Endodermal cell (in vitro differentiated cells): ENCODE measurements at regions not wholly inside any gene's neighbourhood (a gene's known extent, or its start where the extent isn't known, plus 50 kb on each side); places are given as distances from the start of the nearest gene placed in this dataset.

Experiments used
- DNase-seq: peaks from one replicate; pipeline ENCODE4 v3.0.0-alpha.2; 2017
- H3K27ac ChIP-seq: 2 replicates; pipeline ENCODE4 v1.5.1; 2013; ENCODE audit warnings: mild to moderate bottlenecking, low read depth, low read length, moderate library complexity
- H3K27me3 ChIP-seq: 2 replicates; pipeline ENCODE4 v1.6.1; 2013; ENCODE audit warnings: mild to moderate bottlenecking, low read length, moderate library complexity; ENCODE audit not compliant: insufficient read depth, control insufficient read depth, poor library complexity, severe bottlenecking
- H3K36me3 ChIP-seq: 2 replicates; pipeline ENCODE4 v1.7.0; 2013; ENCODE audit warnings: mild to moderate bottlenecking, low read length, moderate library complexity; ENCODE audit not compliant: control insufficient read depth, insufficient read depth
- H3K4me1 ChIP-seq: one replicate; pipeline ENCODE4 v1.7.0; 2013; ENCODE audit warnings: low read length; ENCODE audit not compliant: control insufficient read depth, insufficient read depth
- H3K4me3 ChIP-seq: 2 replicates; pipeline ENCODE4 v1.5.1; 2013; ENCODE audit warnings: mild to moderate bottlenecking, low read length, moderate library complexity
- H3K9ac ChIP-seq: 2 replicates; pipeline ENCODE4 v1.6.1; 2013; ENCODE audit warnings: mild to moderate bottlenecking, low read length, moderate library complexity; ENCODE audit not compliant: poor library complexity, severe bottlenecking; ENCODE audit errors: extremely low read depth
- H3K9me3 ChIP-seq: 2 replicates; pipeline ENCODE4 v1.6.1; 2013; ENCODE audit warnings: mild to moderate bottlenecking, low read length, moderate library complexity; ENCODE audit not compliant: control insufficient read depth
- H3K27ac Mint-ChIP-seq: 2 replicates; pipeline ENCODE4 v1.8.0; 2020; ENCODE audit warnings: mixed read lengths
- H3K27me3 Mint-ChIP-seq: 2 replicates; pipeline ENCODE4 v1.8.0; 2021; ENCODE audit warnings: mild to moderate bottlenecking, mixed read lengths; ENCODE audit not compliant: insufficient read depth
- H3K36me3 Mint-ChIP-seq: 2 replicates; pipeline ENCODE4 v1.8.0; 2020; ENCODE audit warnings: low read depth, mixed read lengths
- H3K4me1 Mint-ChIP-seq: 2 replicates; pipeline ENCODE4 v1.8.0; 2020; ENCODE audit warnings: mixed read lengths
- H3K4me3 Mint-ChIP-seq: 2 replicates; pipeline ENCODE4 v1.8.0; 2020; ENCODE audit warnings: mild to moderate bottlenecking, moderate library complexity, mixed read lengths
- H3K9me3 Mint-ChIP-seq: 2 replicates; pipeline ENCODE4 v1.8.0; 2020; ENCODE audit warnings: mild to moderate bottlenecking, mixed read lengths
- WGBS, 2 experiments: methylation state at CpG; one replicate each; pipeline versions ENCODE4 v1.1.5 to v1.1.7; 2013; ENCODE audit warnings: missing lambda C conversion rate in 2 of 2, mixed read lengths in 1 of 2; ENCODE audit not compliant: insufficient coverage in 1 of 2, insufficient read length in 1 of 2; 5-methylcytosine and 5-hydroxymethylcytosine counted together
- TF ChIP-seq, protein P1 (sequence below): fragments of 200-600 bp; sonication (generic); conservative IDR thresholded peaks from 2 replicates; pipeline ENCODE4 v1.5.0; 2021; ENCODE audit warnings: antibody characterized with exemption, mild to moderate bottlenecking

DNA sequence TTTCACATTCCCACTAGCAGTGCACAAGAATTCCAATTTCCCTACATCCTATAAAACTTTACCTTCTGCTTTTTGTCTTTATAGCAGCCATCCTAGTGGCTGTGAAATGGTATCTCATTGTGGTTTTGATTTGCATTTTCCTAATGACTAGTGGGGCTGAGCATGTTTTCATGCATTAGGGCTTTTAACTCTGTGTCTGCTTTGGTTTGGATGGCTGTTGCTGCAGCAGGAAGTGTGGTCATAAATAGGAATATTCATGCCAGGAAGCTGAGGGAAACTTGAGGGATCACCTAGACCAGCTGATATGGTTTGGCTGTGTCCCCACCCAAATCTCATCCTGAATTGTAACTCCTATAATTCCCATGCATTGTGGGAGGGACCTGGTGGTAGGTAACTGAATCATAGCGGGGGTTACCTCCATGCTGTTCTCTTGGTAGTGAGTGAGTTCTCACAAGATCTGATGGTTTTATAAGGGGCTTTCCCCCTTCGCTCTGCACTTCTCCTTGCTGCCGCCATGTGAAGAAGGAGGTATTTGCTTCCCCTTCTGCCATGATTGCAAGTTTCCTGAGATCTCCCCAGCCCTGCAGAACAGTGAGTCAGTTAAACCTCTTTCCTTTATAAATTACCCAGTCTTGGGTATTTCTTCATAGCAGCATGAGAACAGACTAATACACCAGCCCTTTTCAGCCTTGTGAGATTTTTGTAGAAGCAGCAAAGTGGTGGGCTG is 181.8 kb upstream of the PITRM1 start:
- no peak overlapping the region for H3K27ac Mint-ChIP-seq
- H3K27me3 ChIP-seq, result no peaks in the 10 kb centered on the region
- H3K9ac ChIP-seq, result no peak overlapping the region
- H3K4me3 Mint-ChIP-seq, result no peak overlapping the region
- H3K36me3 ChIP-seq, result no peaks in the 10 kb centered on the region
- no peak overlapping the region for H3K27ac ChIP-seq
- H3K4me1 Mint-ChIP-seq, result no peaks in the 10 kb centered on the region
- DNase-seq, result no peak
- peaks cover 2% of the 10 kb centered on the region for H3K27me3 Mint-ChIP-seq
- H3K9me3 Mint-ChIP-seq, result peaks cover 7% of the 10 kb centered on the region
- no peak overlapping the region for H3K4me3 ChIP-seq
- H3K9me3 ChIP-seq, result no peaks in the 10 kb centered on the region
- no peaks in the 10 kb centered on the region for H3K4me1 ChIP-seq
- 94% methylated on average over 3 of the region's 3 CpGs; no CpG with 5 or more reads in 1 of the 2 experiments for WGBS, 2 experiments
- peaks cover 6% of the 10 kb centered on the region for H3K36me3 Mint-ChIP-seq
- TF ChIP-seq, protein P1, sequence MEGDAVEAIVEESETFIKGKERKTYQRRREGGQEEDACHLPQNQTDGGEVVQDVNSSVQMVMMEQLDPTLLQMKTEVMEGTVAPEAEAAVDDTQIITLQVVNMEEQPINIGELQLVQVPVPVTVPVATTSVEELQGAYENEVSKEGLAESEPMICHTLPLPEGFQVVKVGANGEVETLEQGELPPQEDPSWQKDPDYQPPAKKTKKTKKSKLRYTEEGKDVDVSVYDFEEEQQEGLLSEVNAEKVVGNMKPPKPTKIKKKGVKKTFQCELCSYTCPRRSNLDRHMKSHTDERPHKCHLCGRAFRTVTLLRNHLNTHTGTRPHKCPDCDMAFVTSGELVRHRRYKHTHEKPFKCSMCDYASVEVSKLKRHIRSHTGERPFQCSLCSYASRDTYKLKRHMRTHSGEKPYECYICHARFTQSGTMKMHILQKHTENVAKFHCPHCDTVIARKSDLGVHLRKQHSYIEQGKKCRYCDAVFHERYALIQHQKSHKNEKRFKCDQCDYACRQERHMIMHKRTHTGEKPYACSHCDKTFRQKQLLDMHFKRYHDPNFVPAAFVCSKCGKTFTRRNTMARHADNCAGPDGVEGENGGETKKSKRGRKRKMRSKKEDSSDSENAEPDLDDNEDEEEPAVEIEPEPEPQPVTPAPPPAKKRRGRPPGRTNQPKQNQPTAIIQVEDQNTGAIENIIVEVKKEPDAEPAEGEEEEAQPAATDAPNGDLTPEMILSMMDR, result no peak

DNA sequence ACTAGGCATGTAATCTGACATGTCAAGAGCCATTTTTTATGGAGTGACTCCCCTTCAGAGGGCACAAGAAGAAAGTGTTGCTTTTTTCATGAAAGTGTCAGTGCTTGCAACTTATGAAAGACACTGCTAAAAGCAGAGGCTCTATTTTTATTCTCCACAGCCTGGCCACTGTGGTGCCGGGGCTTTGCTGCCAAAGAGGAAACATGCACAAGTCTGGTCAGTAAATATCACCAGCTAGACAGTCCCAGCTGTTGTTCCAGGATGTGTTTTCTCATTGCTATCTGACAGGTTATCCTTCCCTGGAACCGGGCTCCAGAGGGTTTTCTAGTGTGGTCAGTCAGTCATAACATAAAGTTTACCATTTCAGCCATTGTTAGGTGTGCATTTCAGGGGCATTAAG is 180.7 kb upstream of the PITRM1 start:
- Mint-ChIP-seq H3K27ac (no peak overlapping the region), H3K27me3 (peaks cover under 1% of the 10 kb centered on the region), H3K4me1 (no peaks in the 10 kb centered on the region), H3K36me3 (peaks cover under 1% of the 10 kb centered on the region), H3K9me3 (peaks cover under 1% of the 10 kb centered on the region), H3K4me3 (no peak overlapping the region)
- Histone ChIP-seq H3K27me3 (no peaks in the 10 kb centered on the region), H3K27ac (no peak overlapping the region), H3K9me3 (no peaks in the 10 kb centered on the region), H3K36me3 (no peaks in the 10 kb centered on the region), H3K9ac (no peak overlapping the region), H3K4me1 (no peaks in the 10 kb centered on the region), H3K4me3 (no peak overlapping the region)
- whole genome bisulfite sequencing, 2 experiments, result 83 to 87% methylated on average over 1 to 2 of the region's 2 CpGs
- TF ChIP-seq, protein P1, result no peak
- DNase-seq, result no peak

DNA sequence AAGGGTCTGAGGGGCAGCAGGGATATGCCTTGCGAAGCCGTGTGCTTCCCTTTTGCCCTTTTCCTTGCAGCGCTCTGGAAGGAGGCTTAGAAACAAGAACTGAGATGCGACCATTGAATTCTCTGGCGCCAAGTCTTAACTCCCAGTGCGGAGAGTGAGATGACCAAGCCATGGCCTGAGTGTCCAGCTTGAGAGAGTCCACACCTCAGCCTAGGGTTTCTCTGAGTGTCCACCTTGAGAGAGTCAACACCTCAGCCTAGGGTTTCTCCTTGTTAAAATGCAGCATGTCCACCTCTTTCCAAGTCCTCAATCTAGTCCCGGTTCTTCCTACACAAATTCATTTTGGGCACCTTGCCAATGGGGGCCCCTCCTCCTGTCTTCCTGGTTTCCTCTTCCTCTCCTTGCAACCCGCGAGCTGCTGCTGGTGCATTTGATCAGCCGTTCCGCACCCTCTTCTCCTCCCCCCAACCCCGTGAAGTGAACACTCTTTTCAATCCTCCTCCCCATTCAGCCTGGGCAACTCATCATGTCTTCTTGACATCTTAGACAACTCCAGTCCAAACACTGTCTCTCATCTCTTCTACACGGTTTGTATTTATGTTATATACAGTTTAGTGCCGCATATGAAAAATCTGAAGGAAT is 178.2 kb upstream of the PITRM1 start:
- no peak for DNase-seq
- no peaks in the 10 kb centered on the region for H3K36me3 ChIP-seq
- H3K36me3 Mint-ChIP-seq, result no peaks in the 10 kb centered on the region
- no peaks in the 10 kb centered on the region for H3K4me1 ChIP-seq
- TF ChIP-seq, protein P1, result no peak
- no peak overlapping the region for H3K27ac ChIP-seq
- no peak overlapping the region for H3K4me3 ChIP-seq
- no peaks in the 10 kb centered on the region for H3K9me3 ChIP-seq
- no peak overlapping the region for H3K9ac ChIP-seq
- peaks cover 2% of the 10 kb centered on the region for H3K27me3 Mint-ChIP-seq
- no peaks in the 10 kb centered on the region for H3K9me3 Mint-ChIP-seq
- no peak overlapping the region for H3K27ac Mint-ChIP-seq
- WGBS, 2 experiments, result 92 to 95% methylated on average over 4 to 14 of the region's 14 CpGs
- no peak overlapping the region for H3K4me3 Mint-ChIP-seq
- no peaks in the 10 kb centered on the region for H3K27me3 ChIP-seq
- H3K4me1 Mint-ChIP-seq, result no peaks in the 10 kb centered on the region
